PC-9 (cell line): ENCODE measurements at regions not wholly inside any gene's neighbourhood (a gene's known extent, or its start where the extent isn't known, plus 50 kb on each side); places are given as distances from the start of the nearest gene placed in this dataset.

Source experiments
- EZH2 ChIP-seq: fragments of 200-600 bp; sonication (generic); IDR thresholded peaks from 2 replicates; pipeline ENCODE4 v1.8.0; 2017; ENCODE audit warnings: antibody characterized with exemption, low read depth
- TF ChIP-seq, protein P1 (sequence below): fragments of 200-600 bp; sonication (generic); conservative IDR thresholded peaks from 2 replicates; pipeline ENCODE4 v1.6.1; 2017; ENCODE audit warnings: mixed run types, antibody characterized with exemption, mild to moderate bottlenecking, moderate library complexity

DNA sequence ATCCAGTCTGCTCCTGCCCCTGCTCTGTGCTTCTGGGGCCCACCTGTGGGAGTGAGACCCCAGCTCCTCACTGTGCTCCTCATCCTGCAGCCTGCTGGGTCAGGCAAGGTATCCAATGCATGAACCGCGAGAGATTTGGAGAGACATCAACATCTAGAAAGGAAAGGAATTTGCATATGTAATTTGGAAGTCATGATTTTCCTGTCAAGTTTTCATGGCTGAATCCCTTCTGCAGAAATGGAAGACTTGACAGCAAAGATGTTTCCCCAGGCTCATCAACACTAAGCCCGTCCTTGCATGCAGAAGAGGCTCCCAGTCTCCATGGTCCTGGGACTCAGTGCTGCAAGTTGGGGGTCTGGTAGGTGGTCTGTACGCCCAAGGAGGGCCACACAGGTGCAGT is 176.9 kb upstream of the GRB10 start:
- TF ChIP-seq, protein P1, sequence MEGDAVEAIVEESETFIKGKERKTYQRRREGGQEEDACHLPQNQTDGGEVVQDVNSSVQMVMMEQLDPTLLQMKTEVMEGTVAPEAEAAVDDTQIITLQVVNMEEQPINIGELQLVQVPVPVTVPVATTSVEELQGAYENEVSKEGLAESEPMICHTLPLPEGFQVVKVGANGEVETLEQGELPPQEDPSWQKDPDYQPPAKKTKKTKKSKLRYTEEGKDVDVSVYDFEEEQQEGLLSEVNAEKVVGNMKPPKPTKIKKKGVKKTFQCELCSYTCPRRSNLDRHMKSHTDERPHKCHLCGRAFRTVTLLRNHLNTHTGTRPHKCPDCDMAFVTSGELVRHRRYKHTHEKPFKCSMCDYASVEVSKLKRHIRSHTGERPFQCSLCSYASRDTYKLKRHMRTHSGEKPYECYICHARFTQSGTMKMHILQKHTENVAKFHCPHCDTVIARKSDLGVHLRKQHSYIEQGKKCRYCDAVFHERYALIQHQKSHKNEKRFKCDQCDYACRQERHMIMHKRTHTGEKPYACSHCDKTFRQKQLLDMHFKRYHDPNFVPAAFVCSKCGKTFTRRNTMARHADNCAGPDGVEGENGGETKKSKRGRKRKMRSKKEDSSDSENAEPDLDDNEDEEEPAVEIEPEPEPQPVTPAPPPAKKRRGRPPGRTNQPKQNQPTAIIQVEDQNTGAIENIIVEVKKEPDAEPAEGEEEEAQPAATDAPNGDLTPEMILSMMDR, result no peak
- no peak for TF ChIP-seq EZH2
